Esophagus (tissue), 2 donors: ENCODE measurements at regions not wholly inside any gene's neighbourhood (a gene's known extent, or its start where the extent isn't known, plus 50 kb on each side); places are given as distances from the start of the nearest gene placed in this dataset.

Experiments used
- H3K27ac ChIP-seq, 2 donors: one replicate each; pipeline ENCODE4 v1.5.1; 2013; ENCODE audit warnings: low read depth in 2 of 2, mild to moderate bottlenecking in 2 of 2, inconsistent platforms in 1 of 2, low read length in 1 of 2, moderate library complexity in 1 of 2
- H3K27me3 ChIP-seq, 2 donors: one replicate each; pipeline ENCODE4 v1.6.1; 2013; ENCODE audit warnings: low read length in 2 of 2, control low read depth in 1 of 2, mild to moderate bottlenecking in 1 of 2; ENCODE audit not compliant: insufficient read depth in 2 of 2, control insufficient read depth in 1 of 2
- H3K36me3 ChIP-seq, 2 donors: one replicate each; pipeline ENCODE4 v1.6.1; 2013; ENCODE audit warnings: low read length in 1 of 2; ENCODE audit not compliant: control insufficient read depth in 2 of 2, insufficient read depth in 2 of 2
- H3K4me1 ChIP-seq, 2 donors: one replicate each; pipeline ENCODE4 v1.6.1; 2013; ENCODE audit warnings: low read length in 1 of 2; ENCODE audit not compliant: control insufficient read depth in 2 of 2, insufficient read depth in 2 of 2
- H3K4me3 ChIP-seq, 2 donors: one replicate each; pipeline ENCODE4 v1.5.1; 2013; ENCODE audit warnings: low read length in 2 of 2, mild to moderate bottlenecking in 2 of 2, low read depth in 1 of 2, moderate library complexity in 1 of 2
- H3K9me3 ChIP-seq, 2 donors: one replicate each; pipeline ENCODE4 v1.6.1; 2013; ENCODE audit warnings: mild to moderate bottlenecking in 2 of 2, low read depth in 1 of 2, low read length in 1 of 2, moderate library complexity in 1 of 2; ENCODE audit not compliant: control insufficient read depth in 2 of 2, insufficient read depth in 1 of 2
- WGBS, 2 donors: extraction: QIAGEN DNeasy Blood & Tissue Kit; methylation state at CpG; one replicate each; pipeline ENCODE4 v1.1.7; 2013; 5-methylcytosine and 5-hydroxymethylcytosine counted together
- donor health status: healthy with polysubstance abuse.
- donor health status: Bipolar disorder and iron deficiency.

DNA sequence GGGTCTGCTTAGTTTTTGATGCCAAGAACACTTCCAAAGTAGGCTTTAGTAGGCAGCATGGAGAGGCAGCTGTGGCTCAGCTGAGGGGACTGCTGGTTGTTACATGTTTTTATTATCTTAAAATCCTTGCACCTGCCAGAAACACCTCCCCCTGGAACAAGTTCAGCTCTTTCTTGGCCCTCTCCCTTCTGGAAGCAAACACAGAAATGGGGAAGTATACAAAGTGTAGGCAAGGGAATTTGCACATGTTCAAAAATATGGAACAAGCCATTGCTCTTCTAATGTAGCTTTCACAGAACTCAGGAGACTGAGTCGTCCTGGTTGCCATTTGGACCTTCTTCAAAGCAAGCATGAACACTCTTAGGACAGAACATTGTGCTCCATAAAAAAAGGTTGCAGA is 169.1 kb upstream of the SEMA6D start:
- Histone ChIP-seq H3K27me3 (no peaks in the 10 kb centered on the region), H3K4me1 (no peaks in the 10 kb centered on the region), H3K4me3 (no peak overlapping the region), H3K9me3 (no peaks in the 10 kb centered on the region), H3K36me3 (no peaks in the 10 kb centered on the region), H3K27ac (no peak overlapping the region)
- WGBS, 2 donors: 43 to 52% methylated on average over 1 of the region's 1 CpG

DNA sequence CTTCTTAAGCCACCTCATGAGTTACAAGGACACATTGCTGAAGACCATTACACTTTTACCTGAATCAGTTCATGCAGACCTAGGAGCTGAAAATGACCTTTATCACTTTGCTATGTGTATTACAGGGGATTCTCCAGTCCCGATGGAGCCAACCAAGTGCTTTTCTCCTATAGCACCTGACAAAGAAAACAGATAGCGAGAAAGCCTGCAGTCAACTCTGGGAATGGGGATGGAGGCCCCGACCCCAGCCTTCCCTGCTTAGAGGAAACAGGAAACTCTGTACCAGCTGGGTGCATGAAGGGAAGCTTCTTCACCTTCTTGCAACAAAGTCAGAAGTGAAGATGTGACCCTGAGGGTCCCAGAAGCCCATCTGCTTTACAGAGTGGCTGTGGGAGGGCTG is 168.3 kb upstream of the SEMA6D start:
- WGBS, 2 donors: 68 to 82% methylated on average over 3 of the region's 3 CpGs
- H3K27me3 ChIP-seq: no peaks in the 10 kb centered on the region
- no peaks in the 10 kb centered on the region for H3K9me3 ChIP-seq
- H3K27ac ChIP-seq: no peak overlapping the region
- no peaks in the 10 kb centered on the region for H3K36me3 ChIP-seq
- H3K4me1 ChIP-seq: no peaks in the 10 kb centered on the region
- no peak overlapping the region for H3K4me3 ChIP-seq

DNA sequence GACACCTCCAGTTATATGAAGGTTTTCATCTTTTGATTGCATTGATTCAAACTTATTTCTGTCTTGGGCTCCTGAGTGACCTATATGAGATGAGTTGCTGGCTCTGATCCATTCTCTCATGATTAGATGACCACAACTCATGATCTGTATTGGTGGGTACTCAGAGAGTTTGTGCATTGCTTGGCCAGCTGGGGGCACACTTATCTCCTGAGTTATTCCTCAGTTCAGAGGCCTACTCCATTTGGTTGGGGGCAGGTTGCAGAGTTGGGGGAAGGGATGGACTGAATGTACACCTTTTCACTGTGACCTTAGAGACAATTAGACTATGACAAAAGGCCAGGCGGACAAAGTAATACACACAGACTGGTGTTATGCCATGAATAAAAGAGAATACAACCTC is 166.2 kb upstream of the SEMA6D start:
- H3K27ac ChIP-seq: no peak overlapping the region
- H3K36me3 ChIP-seq: no peaks in the 10 kb centered on the region
- WGBS, 2 donors: 86 to 96% methylated on average over 1 of the region's 1 CpG
- no peaks in the 10 kb centered on the region for H3K4me1 ChIP-seq
- no peaks in the 10 kb centered on the region for H3K27me3 ChIP-seq
- H3K9me3 ChIP-seq: no peaks in the 10 kb centered on the region
- no peak overlapping the region for H3K4me3 ChIP-seq

DNA sequence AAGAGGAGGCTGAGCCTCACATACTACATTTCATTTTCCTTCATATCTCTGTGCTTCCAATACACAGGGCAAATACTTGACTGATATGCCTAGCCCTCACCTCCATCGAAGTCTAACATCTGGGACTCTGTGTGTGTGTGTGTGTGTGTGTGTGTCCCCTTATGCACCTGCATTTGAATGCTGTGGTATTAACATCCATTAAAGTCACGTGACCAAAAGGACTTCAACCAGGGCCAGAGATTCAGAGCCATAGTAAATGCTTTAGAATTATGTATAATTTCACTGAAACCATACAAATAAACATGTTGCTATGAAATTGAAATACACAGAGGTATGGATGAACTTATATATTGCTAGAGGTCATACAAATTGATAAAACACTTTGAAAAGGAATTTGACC is 165.8 kb upstream of the SEMA6D start:
- no peak overlapping the region for H3K4me3 ChIP-seq
- H3K9me3 ChIP-seq: no peaks in the 10 kb centered on the region
- H3K4me1 ChIP-seq: no peaks in the 10 kb centered on the region
- no peaks in the 10 kb centered on the region for H3K36me3 ChIP-seq
- no peaks in the 10 kb centered on the region for H3K27me3 ChIP-seq
- WGBS, 2 donors: 81 to 91% methylated on average over 2 of the region's 2 CpGs
- H3K27ac ChIP-seq: no peak overlapping the region

GRCh38 chr15:47552978-47553608 is 164.2 kb upstream of the SEMA6D start:
- H3K27ac ChIP-seq: no peak overlapping the region
- H3K9me3 ChIP-seq: no peaks in the 10 kb centered on the region
- H3K36me3 ChIP-seq: no peaks in the 10 kb centered on the region
- H3K4me3 ChIP-seq: no peak overlapping the region
- H3K4me1 ChIP-seq: no peaks in the 10 kb centered on the region
- no peaks in the 10 kb centered on the region for H3K27me3 ChIP-seq
- 86 to 87% methylated on average over 10 of the region's 10 CpGs for WGBS, 2 donors

- Histone ChIP-seq H3K4me3 (no peak overlapping the region), H3K36me3 (no peaks in the 10 kb centered on the region), H3K4me1 (no peaks in the 10 kb centered on the region), H3K27me3 (no peaks in the 10 kb centered on the region), H3K9me3 (no peaks in the 10 kb centered on the region), H3K27ac (no peak overlapping the region)
- WGBS, 2 donors: 73 to 78% methylated on average over 1 of the region's 1 CpG
Measured at GRCh38 chr15:47553947-47554346, 163.4 kb upstream of the SEMA6D start.

GRCh38 chr15:47561102-47561501 is 156.2 kb upstream of the SEMA6D start:
- Histone ChIP-seq H3K36me3 (no peaks in the 10 kb centered on the region), H3K4me1 (no peaks in the 10 kb centered on the region), H3K9me3 (peaks cover 0 to 2% of the 10 kb centered on the region in 2 donors), H3K4me3 (no peak overlapping the region), H3K27ac (no peak overlapping the region), H3K27me3 (no peaks in the 10 kb centered on the region)
- 54 to 76% methylated on average over 1 of the region's 1 CpG for WGBS, 2 donors

- H3K27ac ChIP-seq: no peak overlapping the region
- no peaks in the 10 kb centered on the region for H3K27me3 ChIP-seq
- no peaks in the 10 kb centered on the region for H3K9me3 ChIP-seq
- H3K4me3 ChIP-seq: no peak overlapping the region
- no peaks in the 10 kb centered on the region for H3K36me3 ChIP-seq
- no peaks in the 10 kb centered on the region for H3K4me1 ChIP-seq
- 75 to 80% methylated on average over 3 of the region's 3 CpGs for WGBS, 2 donors
Measured at GRCh38 chr15:47565949-47566348, 151.4 kb upstream of the SEMA6D start.

DNA sequence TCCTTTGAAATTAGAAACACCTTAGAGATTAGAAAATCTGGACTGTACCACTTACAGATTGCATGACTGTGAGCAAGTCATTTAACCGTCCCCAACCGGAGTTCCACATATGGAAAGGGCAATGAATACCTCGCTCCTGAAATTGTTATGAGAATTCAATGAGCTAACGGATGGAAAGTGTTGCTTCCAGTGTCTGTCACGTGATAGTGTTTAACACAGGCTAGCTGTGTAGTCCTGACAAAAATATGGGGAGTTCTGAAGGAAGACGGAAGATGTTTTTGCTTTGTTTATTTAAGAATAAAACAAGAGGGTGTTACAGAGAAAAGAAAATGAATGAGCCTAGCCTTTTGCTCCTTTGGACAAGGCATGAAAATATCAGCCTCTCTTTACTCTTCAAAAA is 150.7 kb upstream of the SEMA6D start:
- no peak overlapping the region for H3K27ac ChIP-seq
- H3K36me3 ChIP-seq: no peaks in the 10 kb centered on the region
- no peaks in the 10 kb centered on the region for H3K4me1 ChIP-seq
- WGBS, 2 donors: 75 to 76% methylated on average over 6 of the region's 6 CpGs
- H3K9me3 ChIP-seq: no peaks in the 10 kb centered on the region
- H3K27me3 ChIP-seq: no peaks in the 10 kb centered on the region
- H3K4me3 ChIP-seq: no peak overlapping the region

DNA sequence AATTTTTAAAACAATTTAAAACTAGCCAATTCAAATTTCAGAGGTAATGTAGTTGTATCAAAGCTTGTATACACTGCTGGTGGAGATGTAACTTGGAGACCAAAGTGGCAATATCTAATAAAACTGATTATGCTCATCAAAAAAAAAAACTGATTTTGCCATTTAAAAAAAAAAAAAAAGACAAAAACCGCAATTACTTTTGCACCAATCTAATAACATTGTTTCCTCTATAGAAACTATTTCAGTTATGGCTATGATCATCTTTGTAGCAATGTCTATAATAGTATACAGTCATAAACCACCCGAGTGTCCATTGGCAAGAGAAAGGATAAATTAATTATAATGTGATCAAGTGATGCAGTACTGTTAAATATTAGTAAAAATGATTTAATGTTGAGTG is 149.3 kb upstream of the SEMA6D start:
- 90 to 97% methylated on average over 2 of the region's 2 CpGs for WGBS, 2 donors
- H3K27me3 ChIP-seq: no peaks in the 10 kb centered on the region
- no peaks in the 10 kb centered on the region for H3K36me3 ChIP-seq
- no peaks in the 10 kb centered on the region for H3K4me1 ChIP-seq
- H3K27ac ChIP-seq: no peak overlapping the region
- H3K9me3 ChIP-seq: no peaks in the 10 kb centered on the region
- H3K4me3 ChIP-seq: no peak overlapping the region
